ENCODE measurements at regions not wholly inside any gene's neighbourhood (a gene's known extent, or its start where the extent isn't known, plus 50 kb on each side); places are given as distances from the start of the nearest gene placed in this dataset.

- TF ChIP-seq CTCF (IDR thresholded peaks at IDR 0.05 in 4 of 5, conservative IDR thresholded peaks at IDR 0.05 in 1 of 5), result no peak
- TF ChIP-seq POLR2A (IDR thresholded peaks at IDR 0.05), result no peak
Measured at GRCh38 chr1:228865627-228866330, 130.5 kb downstream of the RHOU start.

Data from gastrocnemius medialis (tissue), 4 donors.